Activated T-helper 1 cell treated with Interleukin-2 at 50 U/mL for 16 hours (primary cell): ENCODE measurements at regions not wholly inside any gene's neighbourhood (a gene's known extent, or its start where the extent isn't known, plus 50 kb on each side); places are given as distances from the start of the nearest gene placed in this dataset.
"Not testable (repeated sequence)": the region's sequence is repeated elsewhere in the genome, so short reads cannot be mapped to it uniquely, and the experiment has no call there.

ENCODE experiments used
- DNase-seq: peaks from one replicate; pipeline ENCODE4 v3.0.0-alpha.2; 2020; ENCODE audit warnings: low read depth

- DNase-seq: no peak
These were observed 1408.4 kb upstream of the RAG2 start for GRCh38 chr11:38006466-38006865.

- DNase-seq: no peak
These were observed 1407.6 kb upstream of the RAG2 start for GRCh38 chr11:38005597-38005996.

- DNase-seq: no peak
These were observed 1401.1 kb upstream of the RAG2 start for GRCh38 chr11:37999171-37999570.

GRCh38 chr11:37995886-37996285 is 1397.8 kb upstream of the RAG2 start:
- no peak for DNase-seq

GRCh38 chr11:37988031-37988430 is 1390.0 kb upstream of the RAG2 start:
- DNase-seq: no peak

GRCh38 chr11:37984991-37985390 is 1387.0 kb upstream of the RAG2 start:
- no peak for DNase-seq

- DNase-seq: no peak
These were observed 1380.6 kb upstream of the RAG2 start for GRCh38 chr11:37978647-37979046.

- DNase-seq: no peak
These were observed 1375.9 kb upstream of the RAG2 start for GRCh38 chr11:37973941-37974340.

GRCh38 chr11:37972691-37973090 is 1374.7 kb upstream of the RAG2 start:
- no peak for DNase-seq

- DNase-seq: not testable (repeated sequence)
These were observed 1371.3 kb upstream of the RAG2 start for GRCh38 chr11:37969336-37969735.

GRCh38 chr11:37968148-37968547 is 1370.1 kb upstream of the RAG2 start:
- no peak for DNase-seq

GRCh38 chr11:37967635-37968034 is 1369.6 kb upstream of the RAG2 start:
- DNase-seq: no peak

- DNase-seq: no peak
These were observed 1365.4 kb upstream of the RAG2 start for GRCh38 chr11:37963440-37963839.

GRCh38 chr11:37957717-37958116 is 1359.7 kb upstream of the RAG2 start:
- no peak for DNase-seq

GRCh38 chr11:37951996-37952395 is 1354.0 kb upstream of the RAG2 start:
- DNase-seq: no peak

- no peak for DNase-seq
These were observed 1350.2 kb upstream of the RAG2 start for GRCh38 chr11:37948258-37948657.

- DNase-seq: no peak
These were observed 1349.8 kb upstream of the RAG2 start for GRCh38 chr11:37947821-37948220.

- DNase-seq: no peak
These were observed 1348.2 kb upstream of the RAG2 start for GRCh38 chr11:37946155-37946766.

- no peak for DNase-seq
These were observed 1344.0 kb upstream of the RAG2 start for GRCh38 chr11:37942081-37942480.

- no peak for DNase-seq
These were observed 1331.1 kb upstream of the RAG2 start for GRCh38 chr11:37929100-37929653.

GRCh38 chr11:37926772-37927171 is 1328.7 kb upstream of the RAG2 start:
- DNase-seq: no peak

GRCh38 chr11:37916331-37916730 is 1318.3 kb upstream of the RAG2 start:
- no peak for DNase-seq

GRCh38 chr11:37914859-37915258 is 1316.8 kb upstream of the RAG2 start:
- no peak for DNase-seq

GRCh38 chr11:37908219-37908548 is 1310.1 kb upstream of the RAG2 start:
- DNase-seq: no peak
